Stimulated activated CD4-positive, alpha-beta T cell treated with anti-CD3 and anti-CD28 coated beads, Interleukin-4, amount 100 ng/mL, for 1 hour (primary cell): ENCODE measurements at regions not wholly inside any gene's neighbourhood (a gene's known extent, or its start where the extent isn't known, plus 50 kb on each side); places are given as distances from the start of the nearest gene placed in this dataset.

Experiments used
- DNase-seq: peaks from one replicate; pipeline ENCODE4 v3.0.0-alpha.2; 2020

DNA sequence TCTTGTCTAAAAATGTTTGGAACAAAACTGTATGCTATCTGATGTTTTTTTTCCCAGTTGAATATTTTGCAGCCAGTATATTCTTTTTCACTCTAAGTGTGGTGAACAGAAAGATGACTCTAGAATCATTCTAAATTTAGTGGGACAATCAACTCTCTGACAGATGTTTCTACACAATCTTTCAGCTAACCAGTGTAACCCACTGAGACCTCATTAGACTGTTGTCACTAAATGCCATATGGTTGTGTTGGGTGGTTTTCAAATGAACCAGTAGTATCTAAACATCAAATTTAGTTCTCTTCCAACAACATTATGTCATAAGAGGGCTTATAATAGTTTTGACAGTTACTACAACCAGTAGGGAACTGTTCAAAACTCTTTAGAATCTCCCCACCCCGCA, 129.6 kb upstream of the PRLR start:
- no peak for DNase-seq

DNA sequence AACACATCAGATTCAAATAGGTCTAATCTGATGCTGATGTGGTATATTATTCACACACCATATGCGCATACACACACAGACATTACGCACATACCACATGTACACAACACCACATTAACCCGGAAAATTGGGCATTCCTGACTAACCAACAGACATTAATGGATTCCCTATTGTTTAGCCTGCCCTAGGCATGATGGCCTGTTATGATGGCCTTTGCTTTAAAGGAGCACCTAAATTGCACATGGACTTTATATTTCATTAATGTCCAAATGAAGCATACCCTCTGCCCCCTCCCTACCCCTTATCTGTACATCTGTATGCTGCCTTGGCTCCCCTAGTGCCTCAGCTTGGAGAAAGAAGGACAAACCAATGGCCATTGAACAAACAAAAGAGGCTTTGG, 127.7 kb upstream of the PRLR start:
- DNase-seq: no peak

DNA sequence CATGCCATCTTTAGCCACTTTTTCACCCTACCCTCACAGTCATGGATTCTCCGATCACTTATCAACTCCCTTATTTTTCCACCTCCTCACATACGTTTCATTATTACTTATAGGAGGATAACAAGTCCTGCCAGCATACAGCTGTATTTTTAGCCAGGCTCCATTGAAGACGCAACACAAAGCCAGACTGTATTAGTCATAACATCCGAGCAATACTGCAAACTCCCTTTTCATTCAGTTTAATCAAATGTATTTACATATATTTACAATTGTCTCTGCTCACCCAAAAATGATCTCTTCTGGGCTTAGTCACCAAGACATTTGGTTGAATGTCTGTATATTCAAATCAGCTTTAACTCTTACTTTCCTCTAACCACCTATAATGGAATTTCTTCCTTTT, 126.4 kb upstream of the PRLR start:
- no peak for DNase-seq

DNA sequence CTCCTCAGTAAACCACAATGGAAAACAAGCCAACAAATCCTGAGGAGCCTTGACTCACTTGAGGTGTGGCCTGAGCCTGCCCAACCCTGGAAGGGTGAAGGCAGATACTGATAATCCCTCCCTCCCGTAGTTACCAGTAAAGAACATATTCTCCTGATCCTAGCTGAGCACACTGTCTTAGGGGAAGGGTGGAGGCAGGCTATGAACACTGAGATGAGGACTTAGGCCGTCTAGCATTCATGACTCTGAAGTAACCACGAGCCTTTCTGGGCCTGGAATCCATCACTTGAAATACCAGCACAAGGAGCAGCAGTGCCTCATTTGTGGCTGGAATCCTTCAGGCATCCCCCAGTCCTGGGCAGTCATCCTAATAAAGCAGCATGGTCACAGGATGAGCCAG, 124.5 kb upstream of the PRLR start:
- DNase-seq: no peak

DNA sequence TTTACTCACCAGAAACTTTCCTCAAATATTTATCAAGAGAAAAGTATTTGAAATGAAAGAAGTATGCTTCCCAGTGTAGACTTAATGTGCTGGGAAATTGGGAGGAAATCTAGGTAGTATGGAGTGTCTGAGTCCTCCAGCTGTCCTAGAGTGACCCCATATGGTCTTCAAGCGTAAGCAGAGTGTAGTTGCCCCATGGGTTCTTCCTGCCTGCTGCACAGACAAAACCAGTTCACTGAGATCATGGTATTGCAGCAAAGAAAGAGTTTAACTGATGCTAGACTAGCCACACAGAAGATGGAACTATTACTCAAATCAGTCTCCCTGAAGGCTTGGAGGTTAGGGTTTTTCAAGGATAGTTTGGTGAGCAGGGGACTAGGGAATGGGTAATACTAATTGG, 114.9 kb upstream of the PRLR start:
- DNase-seq: no peak

DNA sequence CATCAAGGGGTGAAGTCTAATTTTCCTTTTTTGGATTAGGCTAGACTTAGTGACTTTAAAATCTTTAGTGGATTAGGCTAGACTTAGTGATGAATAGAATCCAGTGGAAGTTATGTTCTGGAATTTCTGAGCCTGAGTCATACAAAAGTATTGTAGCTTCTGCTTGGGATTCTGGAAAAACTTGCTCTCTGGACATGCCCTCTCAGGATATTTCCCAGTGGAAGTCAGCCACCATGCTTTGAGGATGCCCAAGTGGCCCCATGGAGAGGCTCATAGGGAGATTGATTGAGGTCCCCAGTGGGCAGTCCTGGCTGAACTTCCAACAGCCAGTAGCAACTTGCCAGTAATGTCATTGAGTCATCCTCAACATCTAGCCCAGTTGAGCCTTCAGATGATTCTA, 112.4 kb upstream of the PRLR start:
- no peak for DNase-seq

DNA sequence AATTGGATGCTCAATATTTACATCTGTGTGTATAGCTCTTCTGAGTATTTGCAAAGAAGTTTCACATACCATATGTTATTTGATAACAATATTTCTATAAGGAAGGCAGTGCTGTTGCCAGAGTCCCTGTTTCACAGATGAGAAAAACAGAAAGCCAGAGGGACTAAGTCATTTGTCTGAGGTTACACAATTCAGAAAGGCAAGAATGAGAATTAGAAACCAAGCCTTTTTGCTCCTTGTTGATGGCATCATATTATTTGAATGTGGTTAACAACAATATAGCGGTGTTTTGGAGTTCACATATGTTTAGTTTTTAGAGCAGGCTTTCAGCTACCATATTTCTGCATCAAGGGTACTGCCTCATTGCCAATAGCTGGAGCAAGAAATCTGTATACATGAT, 110.9 kb upstream of the PRLR start:
- DNase-seq: no peak

DNA sequence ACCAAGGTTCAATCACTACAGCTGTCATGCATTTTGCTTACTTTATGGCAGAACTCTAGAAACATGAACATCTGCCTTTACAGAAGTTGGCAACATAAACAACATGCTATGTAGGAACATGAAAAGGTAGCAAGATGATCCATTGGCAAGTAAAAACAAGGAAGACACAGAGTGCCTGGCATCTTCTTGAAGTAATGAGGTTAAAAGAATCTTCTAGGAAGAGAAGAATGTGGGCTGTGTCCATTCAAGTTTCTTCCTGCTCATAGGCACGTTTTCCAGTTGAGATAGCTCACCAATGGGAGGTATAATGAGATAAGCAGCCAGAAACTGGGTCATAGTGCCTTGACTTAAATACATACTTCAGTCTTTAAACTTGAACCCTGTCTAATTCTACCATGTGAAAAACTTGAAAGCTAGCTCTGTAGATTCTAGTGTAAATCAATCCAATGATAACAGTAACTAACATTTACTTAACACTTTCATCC, 109.4 kb upstream of the PRLR start:
- DNase-seq: no peak

DNA sequence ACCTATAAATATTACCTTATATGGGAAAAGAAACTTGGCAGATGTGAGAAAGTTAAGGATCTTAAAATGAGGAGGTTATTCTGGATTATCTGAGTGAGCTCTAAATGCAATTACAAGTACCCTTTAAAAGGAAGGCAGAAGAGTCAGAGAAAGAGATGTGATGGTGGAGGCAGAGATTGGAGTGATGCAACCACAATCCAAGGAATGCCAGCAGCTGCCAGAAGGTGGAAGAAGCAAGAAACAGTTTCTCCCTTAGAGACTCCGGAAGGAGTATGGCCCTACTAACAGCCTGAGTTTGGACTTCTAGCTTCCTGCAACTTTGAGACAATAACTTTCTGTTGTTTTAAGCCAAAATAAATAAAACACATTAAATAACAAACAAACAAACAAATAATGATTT, 108.7 kb upstream of the PRLR start:
- DNase-seq: no peak

DNA sequence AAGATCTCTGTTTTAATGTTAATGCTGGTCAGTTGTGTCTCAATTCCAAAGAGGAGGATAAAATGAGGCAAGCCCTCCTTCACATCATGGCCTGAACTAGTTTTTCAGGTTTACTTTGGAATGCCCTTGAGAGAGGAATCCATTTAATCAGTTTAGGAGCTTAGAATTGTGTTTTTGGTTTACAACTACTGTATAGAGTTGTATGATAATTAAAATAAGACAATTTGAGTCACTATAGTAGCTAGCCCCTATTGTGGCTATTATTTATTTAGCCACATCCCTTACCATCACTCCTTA, 107.8 kb upstream of the PRLR start:
- DNase-seq: no peak

DNA sequence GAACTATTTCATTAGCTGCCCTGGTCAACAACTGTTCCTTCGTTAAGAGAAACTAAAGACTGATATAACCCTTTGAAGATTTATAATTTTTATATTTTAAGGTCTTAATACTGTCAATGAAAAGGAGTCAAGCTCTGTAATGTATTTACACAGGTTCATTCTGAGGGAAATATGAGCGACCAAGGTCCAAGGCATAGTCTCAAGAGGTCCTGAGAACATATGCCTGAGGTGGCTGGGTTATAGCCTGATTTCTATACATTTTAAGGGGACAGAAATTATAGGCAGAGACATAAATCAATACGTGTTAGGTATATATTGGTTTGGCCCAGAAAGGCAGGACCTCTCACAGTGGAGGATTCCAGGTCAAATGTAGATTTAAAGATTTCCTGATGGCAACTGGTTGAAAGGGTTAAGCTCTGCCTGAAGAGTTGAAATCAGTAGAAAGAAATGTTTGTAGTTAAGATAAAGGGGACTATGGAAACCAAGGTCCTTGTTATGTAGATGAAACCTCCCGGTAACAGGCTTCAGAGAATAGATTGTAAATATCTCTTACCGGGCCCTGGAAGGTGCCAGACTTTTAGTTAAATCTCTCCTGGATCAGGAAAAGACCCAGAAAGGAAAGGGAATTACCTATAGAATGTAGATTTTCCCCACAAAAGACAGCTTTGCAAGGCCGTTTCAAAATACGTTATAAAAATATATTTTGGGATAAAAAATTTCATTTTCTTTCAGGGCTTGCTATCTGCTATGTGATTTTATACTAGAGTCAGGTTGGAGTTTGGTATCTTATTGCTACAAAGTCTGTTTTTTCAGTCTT, 107.3 kb upstream of the PRLR start:
- no peak for DNase-seq

DNA sequence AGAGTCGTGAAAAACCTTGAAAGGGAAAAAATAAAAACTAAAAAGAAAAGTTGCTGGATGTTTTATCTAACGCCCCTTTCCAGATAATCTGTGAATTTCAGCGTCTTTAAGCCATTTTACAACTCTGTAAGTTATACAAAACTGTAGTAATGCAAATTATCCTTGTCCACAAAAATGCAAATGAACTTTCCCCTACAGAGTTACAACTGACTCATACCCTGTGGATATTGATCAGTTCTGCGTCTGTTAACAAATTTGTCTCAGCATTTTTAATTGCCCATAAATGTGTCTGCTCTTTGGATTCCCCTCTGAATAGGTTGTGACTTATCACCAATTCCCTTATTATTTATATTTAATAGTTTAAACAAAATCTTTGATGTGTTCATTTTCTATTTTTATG, 105.9 kb upstream of the PRLR start:
- DNase-seq: no peak

DNA sequence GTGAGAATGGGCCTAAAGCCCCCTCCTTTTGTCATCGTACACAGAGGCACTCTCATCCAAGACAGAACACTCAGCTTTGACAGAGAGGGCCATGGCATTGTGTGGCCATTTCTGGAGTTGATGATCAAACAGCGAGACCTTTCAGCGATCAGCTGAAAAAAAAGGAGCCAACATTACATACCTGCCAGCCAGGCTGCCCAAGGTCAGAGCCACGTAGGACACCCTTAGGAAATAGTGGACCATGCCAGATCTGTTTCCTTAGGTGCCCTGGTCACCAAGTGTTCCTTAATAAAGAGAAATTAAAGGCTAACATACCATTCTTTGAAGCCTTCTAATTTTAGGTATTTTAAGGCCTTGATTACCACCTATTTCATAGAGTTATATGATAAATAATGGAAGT, 105.5 kb upstream of the PRLR start:
- no peak for DNase-seq

DNA sequence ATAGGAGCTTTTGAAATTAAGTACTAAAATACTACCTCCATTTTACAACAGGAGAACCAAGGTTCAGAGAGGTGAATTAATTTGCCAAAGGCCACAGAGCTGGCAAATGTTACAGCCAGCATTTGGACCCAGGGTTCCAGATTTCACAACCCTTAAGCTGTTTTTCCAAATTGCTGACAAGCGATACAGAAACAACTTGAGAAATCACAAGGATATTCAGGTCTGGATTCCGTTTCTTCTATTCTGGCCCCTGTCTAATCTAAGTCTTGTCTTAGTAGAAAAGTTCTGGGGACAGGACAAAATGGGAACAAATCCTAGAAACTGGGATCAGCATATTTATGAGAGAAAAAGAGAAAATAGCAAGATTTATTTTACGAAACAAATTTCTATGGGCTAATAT, 103.1 kb upstream of the PRLR start:
- no peak for DNase-seq

DNA sequence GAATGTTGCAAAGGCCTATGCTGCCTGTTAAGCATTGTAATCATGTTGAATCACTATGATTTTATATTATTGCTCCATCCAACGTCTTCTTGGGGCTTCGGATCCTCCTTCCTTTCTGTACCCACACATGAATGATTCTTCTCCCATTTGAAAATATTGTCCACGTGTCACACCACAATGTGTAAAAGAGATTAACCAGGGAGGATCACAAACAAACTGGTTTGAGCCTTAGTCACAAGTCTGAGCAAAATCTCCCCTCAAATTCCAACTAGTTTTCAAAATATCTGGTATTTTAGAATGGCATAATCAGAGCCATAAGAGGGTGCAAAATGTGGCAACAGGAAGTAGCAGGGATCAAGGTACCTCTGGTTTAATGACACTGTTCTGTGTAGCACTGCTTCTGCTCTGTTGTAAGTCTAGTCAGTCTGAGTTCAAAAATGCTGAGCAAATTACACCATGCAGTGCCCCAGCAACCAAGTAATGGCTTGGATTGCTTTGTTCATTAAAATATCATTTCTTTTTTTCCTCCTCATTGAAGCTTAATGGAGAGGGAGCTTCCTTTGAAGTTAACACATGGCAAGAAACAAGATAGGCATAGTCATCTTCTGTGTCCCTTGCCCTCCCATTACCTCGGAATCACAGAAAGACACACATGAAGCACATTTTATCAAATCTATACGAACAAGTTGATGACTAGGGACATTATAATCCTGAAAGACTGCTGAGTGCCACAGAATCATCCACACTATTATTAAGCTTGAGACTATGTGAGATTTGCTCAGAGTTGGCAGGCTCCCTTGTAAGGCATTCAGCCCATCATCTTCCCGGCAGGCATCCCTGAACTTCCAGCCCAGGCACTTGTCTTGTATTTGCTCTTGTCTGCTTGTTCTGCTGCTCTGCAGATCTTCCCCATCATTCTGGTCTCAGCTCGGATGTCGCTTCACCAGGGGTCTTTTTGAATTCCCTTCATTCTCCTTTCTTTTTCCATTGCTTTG, 102.0 kb upstream of the PRLR start:
- DNase-seq: no peak

DNA sequence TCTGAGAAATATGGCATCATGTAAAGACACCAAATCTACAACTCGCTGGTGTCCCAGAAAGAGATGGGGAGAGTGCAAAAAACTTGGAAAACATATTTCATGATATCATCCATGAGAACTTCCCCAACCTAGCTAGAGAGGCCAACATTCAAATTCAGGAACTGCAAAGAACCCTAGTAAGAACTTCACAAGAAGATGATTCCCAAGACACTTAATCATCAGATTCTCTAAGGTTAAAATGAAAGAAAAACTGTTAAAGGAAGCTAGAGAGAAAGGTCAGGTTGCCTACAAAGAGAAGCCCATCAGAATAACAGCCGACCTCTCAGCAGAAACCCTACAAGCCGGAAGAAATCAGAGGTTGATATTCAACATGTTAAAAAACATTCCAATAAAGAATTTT, 95.5 kb upstream of the PRLR start:
- no peak for DNase-seq

DNA sequence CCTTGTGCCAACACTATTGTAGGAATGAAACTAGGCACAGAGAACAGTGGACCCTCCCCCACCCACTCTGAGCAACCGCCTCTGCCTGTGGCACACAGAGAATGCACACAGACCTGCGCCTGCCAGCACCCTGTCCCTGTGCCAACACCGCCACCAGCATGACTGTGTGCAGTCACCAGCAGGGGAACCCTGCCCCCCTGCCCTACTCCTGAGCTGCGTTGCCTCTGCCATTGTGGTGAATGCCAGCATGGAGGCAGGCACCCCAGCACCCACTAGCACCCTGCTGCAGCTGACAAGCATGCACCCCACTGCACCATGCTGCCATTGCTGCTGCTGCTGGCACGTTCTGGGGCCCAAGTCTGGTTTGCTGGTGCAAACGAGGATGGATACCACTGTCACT, 94.4 kb upstream of the PRLR start:
- no peak for DNase-seq

DNA sequence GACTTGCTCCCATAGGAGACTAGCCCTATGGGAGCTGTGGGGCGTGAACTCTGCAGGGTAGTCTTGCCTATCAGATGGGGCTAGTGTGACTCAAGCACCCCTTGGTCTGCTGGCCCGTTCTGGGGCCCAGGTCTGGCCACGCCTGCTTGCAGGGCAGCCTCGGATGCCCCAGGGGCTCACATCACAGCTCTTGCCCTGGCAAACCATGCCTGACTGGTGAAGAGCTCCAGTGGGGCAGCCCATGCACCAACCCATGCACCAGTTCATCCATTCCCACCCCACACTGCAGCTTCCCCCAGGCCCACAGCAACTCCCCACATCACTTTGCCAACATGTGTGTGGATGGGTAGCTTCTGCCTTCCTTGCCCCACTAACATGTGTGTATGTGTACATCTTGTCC, 93.9 kb upstream of the PRLR start:
- no peak for DNase-seq

DNA sequence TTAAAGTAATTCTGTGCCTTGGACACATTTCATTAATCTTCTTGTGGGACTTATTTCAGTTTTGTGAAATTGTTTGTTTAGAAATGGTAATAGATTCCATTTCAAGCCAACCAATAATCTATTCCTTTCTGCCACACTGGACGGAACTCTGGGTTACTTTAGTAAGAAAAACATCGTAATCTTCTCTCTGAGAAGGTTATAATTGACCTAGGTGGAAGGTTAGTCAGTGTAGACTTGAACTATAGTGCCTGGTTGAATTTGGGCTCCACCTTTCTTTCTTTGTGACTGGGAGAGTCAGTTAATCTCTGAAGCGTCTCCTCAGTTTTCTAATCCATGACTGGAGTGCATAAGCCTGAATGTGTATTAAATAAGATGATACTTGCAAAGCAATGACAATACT, 89.7 kb upstream of the PRLR start:
- DNase-seq: no peak

DNA sequence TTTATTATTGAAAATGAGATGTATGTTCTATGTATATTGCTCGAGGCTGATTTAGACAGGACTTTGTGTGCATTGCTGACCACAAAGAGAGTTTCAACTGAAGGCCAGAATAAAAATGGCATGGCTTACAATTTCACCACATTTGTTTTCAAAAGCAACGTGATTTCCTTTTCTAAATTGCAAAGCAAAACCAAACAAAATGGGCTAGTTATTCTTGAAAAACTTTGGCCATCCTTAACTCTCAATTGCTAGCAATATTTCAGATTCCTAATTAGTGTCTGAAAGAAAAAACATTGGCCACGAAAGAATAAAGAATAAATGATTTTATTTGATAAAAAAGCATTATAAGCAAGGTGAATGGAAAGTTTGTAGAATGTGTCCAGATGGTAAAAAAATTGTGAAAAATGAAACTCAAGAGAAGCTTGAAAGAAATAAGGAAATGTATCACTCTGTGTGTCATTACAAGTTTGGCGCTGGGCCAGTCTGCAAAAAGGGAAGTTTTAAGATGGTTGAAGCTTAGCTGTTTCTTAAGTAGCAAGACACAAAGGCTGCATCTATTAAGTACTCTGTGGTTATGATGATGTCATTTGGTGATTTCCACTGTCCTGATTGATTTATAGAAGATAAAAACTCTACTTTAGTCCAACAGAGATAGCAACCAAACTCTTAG, 89.2 kb upstream of the PRLR start:
- DNase-seq: peak; percentile 62

DNA sequence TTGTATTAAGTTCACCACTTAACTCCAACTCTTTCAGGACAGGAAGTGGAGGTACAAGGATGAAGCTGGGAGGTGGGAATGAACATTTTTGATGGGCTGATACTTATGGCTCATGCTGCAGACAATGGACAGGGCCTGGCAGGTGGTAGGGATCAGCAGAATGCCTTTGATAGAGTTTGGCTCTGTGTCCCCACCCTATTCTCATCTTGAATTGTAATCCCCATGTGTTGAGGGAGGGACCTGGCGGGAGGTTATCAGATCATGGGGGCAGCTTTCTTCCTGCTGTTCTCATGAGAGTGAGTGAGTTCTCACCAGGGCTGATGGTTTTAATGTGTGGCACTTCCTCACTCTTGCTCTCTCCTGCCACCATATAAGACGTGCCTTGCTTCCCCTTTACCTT, 87.3 kb upstream of the PRLR start:
- no peak for DNase-seq

DNA sequence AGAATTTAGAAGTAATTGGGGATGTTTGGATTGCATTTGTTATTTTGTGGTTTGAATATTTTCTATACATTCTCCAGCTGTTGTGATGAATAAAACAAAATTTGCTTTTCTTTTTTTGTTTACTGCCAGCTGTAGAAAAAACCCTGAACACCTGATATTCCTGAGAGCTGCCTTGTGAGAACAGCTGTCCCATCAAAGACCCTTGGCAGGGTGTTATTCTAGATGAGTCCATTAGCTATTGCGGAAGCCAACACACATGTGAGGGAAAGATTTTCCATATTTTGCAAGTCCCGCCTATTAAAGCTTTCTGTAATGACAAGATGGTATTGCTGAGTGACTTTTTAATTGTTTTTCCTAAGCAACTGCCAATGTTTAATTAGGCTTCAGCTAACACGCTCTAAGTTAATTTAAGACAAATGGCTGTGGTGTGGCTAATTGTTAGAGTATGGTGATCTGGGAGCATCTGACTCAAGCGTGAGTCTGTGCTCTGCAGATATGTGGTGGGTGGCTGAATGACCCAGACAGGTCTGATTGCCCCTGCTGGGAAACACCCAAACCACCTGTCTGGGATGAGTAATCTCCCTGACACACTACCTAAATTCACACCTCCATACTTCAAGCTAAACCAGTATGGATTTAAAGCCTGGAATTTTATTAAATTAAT, 86.5 kb upstream of the PRLR start:
- DNase-seq: no peak

DNA sequence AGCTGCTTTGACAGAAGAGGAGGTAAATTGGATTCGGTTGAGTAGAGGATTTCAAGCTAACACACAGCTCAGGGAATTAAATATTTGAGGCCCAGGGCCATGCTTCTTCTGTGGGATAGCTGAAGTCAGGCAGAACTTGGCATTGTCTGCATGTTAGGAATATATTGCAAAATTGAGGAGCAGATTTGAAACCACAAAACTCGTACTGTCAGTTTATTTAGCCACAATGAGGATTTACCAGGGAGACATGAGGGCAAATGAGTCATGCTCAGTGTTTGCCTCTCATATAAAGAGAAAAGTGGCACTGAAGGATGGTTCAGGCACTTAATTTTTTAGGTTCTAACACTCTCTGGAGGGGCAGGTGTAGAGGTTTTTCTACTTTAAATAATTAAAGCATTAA, 83.0 kb upstream of the PRLR start:
- no peak for DNase-seq
